OCI-LY3 (cell line): ENCODE measurements at regions not wholly inside any gene's neighbourhood (a gene's known extent, or its start where the extent isn't known, plus 50 kb on each side); places are given as distances from the start of the nearest gene placed in this dataset.

ENCODE experiments used
- H2AFZ ChIP-seq: fragments of 200-600, 300-600 bp; shearing (Covaris generic); 2 replicates; pipeline ENCODE4 v1.6.0; 2014; ENCODE audit warnings: antibody characterized with exemption, low read depth, low read length
- H3K27ac ChIP-seq: fragments of 200-600, 300-600 bp; sonication (generic); 2 replicates; pipeline ENCODE4 v1.5.1; 2014; ENCODE audit warnings: mild to moderate bottlenecking, low read length, moderate library complexity, mixed read lengths
- H3K27me3 ChIP-seq: fragments of 200-600, 300-600 bp; sonication (generic); 2 replicates; pipeline ENCODE4 v1.6.1; 2014; ENCODE audit warnings: low read depth, low read length, mixed read lengths
- H3K36me3 ChIP-seq: fragments of 200-600, 300-600 bp; sonication (generic); replicated peaks from 2 replicates; pipeline ENCODE3; 2014; ENCODE audit warnings: low read depth, low read length, mixed read lengths
- H3K4me1 ChIP-seq: fragments of 300-600, 200-600 bp; sonication (generic); 2 replicates; pipeline ENCODE4 v1.6.1; 2014; ENCODE audit warnings: low read length, mixed read lengths
- H3K4me2 ChIP-seq: fragments of 200-600, 300-600 bp; sonication (generic); 2 replicates; pipeline ENCODE4 v1.6.1; 2014; ENCODE audit warnings: low read length, mixed read lengths
- H3K4me3 ChIP-seq: fragments of 300-600, 200-600 bp; sonication (generic); 2 replicates; pipeline ENCODE4 v1.5.1; 2014; ENCODE audit warnings: antibody characterized with exemption, mild to moderate bottlenecking, low read length, moderate library complexity
- H3K79me2 ChIP-seq: fragments of 300-600, 200-600 bp; shearing (Covaris generic); 2 replicates; pipeline ENCODE4 v1.6.1; 2014; ENCODE audit warnings: mild to moderate bottlenecking, low read length, mixed read lengths
- H3K9ac ChIP-seq: fragments of 300-600, 200-600 bp; shearing (Covaris generic); 2 replicates; pipeline ENCODE4 v1.6.0; 2014; ENCODE audit warnings: mild to moderate bottlenecking, low read length, moderate library complexity
- H3K9me3 ChIP-seq: fragments of 200-600, 300-600 bp; shearing (Covaris generic); 2 replicates; pipeline ENCODE4 v1.6.1; 2014; ENCODE audit warnings: low read length, mixed read lengths; ENCODE audit not compliant: insufficient read depth
- H4K20me1 ChIP-seq: fragments of 200-600, 300-600 bp; sonication (generic); 2 replicates; pipeline ENCODE4 v1.6.1; 2016; ENCODE audit warnings: low read length, mixed read lengths; ENCODE audit not compliant: insufficient read depth
- CTCF ChIP-seq: fragments of 200-600, 300-600 bp; sonication (generic); IDR thresholded peaks from 2 replicates; pipeline ENCODE4 v1.5.1; 2014; ENCODE audit warnings: antibody characterized with exemption, low read length, low read depth
- EZH2phosphoT487 ChIP-seq: fragments of 200-600 bp; shearing (Covaris generic); IDR thresholded peaks from 2 replicates; pipeline ENCODE4 v1.6.1; 2018; ENCODE audit warnings: antibody characterized with exemption, mixed run types, low read depth

- TF ChIP-seq CTCF (no peak), EZH2phosphoT487 (no peak)
- H2AFZ ChIP-seq = no peak overlapping the region
- no peak overlapping the region for H3K4me3 ChIP-seq
- H3K4me1 ChIP-seq = no peaks in the 10 kb centered on the region
- peaks cover 13% of the 10 kb centered on the region for H3K27me3 ChIP-seq
- no peaks in the 10 kb centered on the region for H3K79me2 ChIP-seq
- no peaks in the 10 kb centered on the region for H3K9me3 ChIP-seq
- H3K27ac ChIP-seq = no peak overlapping the region
- no peak overlapping the region for H3K9ac ChIP-seq
- no peaks in the 10 kb centered on the region for H4K20me1 ChIP-seq
- no peaks in the 10 kb centered on the region for H3K36me3 ChIP-seq
- H3K4me2 ChIP-seq = no peak overlapping the region
These were observed 274.6 kb downstream of the EDEM1 start for GRCh38 chr3:5462086-5462485.

DNA sequence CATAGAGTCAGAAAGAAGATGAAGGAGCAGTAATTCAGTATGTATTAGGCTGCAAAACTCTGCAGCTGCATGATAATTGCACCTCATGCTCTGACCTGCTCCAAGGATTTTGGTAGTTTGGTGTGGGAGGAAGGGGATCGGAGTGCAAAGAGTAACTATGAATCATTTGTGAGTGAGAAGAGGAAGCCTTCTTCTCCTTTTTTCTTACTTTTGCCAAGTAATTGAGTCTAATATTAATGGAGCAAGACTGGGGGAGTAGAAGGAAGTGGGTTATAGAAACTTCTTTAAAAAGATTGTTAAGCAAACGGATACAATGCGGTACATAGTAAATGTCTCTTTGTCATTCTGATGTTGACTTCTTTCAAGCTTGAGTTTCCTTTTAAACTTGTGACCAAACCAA lies 276.5 kb downstream of the EDEM1 start:
- H4K20me1 ChIP-seq = no peaks in the 10 kb centered on the region
- H3K4me3 ChIP-seq = no peak overlapping the region
- TF ChIP-seq EZH2phosphoT487 (no peak), CTCF (no peak)
- no peaks in the 10 kb centered on the region for H3K4me1 ChIP-seq
- H3K4me2 ChIP-seq = no peak overlapping the region
- no peak overlapping the region for H3K9ac ChIP-seq
- H3K9me3 ChIP-seq = no peaks in the 10 kb centered on the region
- H3K36me3 ChIP-seq = no peaks in the 10 kb centered on the region
- H3K79me2 ChIP-seq = no peaks in the 10 kb centered on the region
- no peak overlapping the region for H2AFZ ChIP-seq
- H3K27me3 ChIP-seq = peaks cover 13% of the 10 kb centered on the region
- no peak overlapping the region for H3K27ac ChIP-seq

- no peaks in the 10 kb centered on the region for H4K20me1 ChIP-seq
These were observed 277.1 kb downstream of the EDEM1 start for GRCh38 chr3:5464649-5465048.

DNA sequence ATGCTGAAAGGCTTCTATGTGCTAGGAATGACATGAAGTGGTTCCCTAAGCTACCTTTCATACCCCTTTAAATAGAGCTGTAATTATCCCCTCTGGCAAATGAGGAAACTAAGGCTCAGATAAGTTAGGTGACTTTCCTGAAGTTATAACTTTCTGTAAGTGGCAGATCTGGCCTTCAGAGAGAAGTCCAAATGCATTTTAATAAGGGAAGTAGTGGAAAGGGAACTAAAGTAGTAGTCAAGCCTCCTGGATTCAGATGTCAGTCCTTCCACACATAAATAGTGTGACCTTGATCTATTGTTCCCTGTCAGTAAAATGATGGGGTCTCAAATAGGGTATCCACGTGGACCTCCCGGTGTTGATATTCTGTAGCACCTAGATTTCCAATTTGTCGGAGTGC lies 277.7 kb downstream of the EDEM1 start:
- H3K9ac ChIP-seq = no peak overlapping the region
- no peak for TF ChIP-seq CTCF
- TF ChIP-seq EZH2phosphoT487 = no peak
- no peak overlapping the region for H3K4me2 ChIP-seq
- peaks cover 13% of the 10 kb centered on the region for H3K27me3 ChIP-seq
- no peaks in the 10 kb centered on the region for H4K20me1 ChIP-seq
- no peaks in the 10 kb centered on the region for H3K9me3 ChIP-seq
- H3K79me2 ChIP-seq = no peaks in the 10 kb centered on the region
- no peak overlapping the region for H3K27ac ChIP-seq
- H2AFZ ChIP-seq = no peak overlapping the region
- no peaks in the 10 kb centered on the region for H3K4me1 ChIP-seq
- H3K36me3 ChIP-seq = no peaks in the 10 kb centered on the region
- H3K4me3 ChIP-seq = no peak overlapping the region

More at GRCh38 chr3:5464649-5465048, 277.1 kb downstream of the EDEM1 start:
- Histone ChIP-seq H3K36me3 (no peaks in the 10 kb centered on the region), H2AFZ (no peak overlapping the region), H3K4me2 (no peak overlapping the region), H3K4me3 (no peak overlapping the region), H3K9me3 (no peaks in the 10 kb centered on the region), H3K79me2 (no peaks in the 10 kb centered on the region), H3K27me3 (peaks cover 13% of the 10 kb centered on the region), H3K9ac (no peak overlapping the region), H3K4me1 (no peaks in the 10 kb centered on the region), H3K27ac (no peak overlapping the region)
- TF ChIP-seq EZH2phosphoT487 = no peak
- TF ChIP-seq CTCF = no peak
